MM.1S (cell line): ENCODE measurements at regions not wholly inside any gene's neighbourhood (a gene's known extent, or its start where the extent isn't known, plus 50 kb on each side); places are given as distances from the start of the nearest gene placed in this dataset.

Experiments
- CTCF ChIP-seq: fragments of 300-600 bp; sonication (generic); IDR thresholded peaks from 2 replicates; pipeline ENCODE4 v1.5.1; 2016; ENCODE audit warnings: antibody characterized with exemption, low read length, mixed read lengths
- EZH2 ChIP-seq: fragments of 300-600 bp; sonication (generic); optimal IDR thresholded peaks from 2 replicates; pipeline ENCODE3; 2017; ENCODE audit warnings: low read depth, mild to moderate bottlenecking, antibody characterized with exemption, low read length, mixed read lengths

GRCh38 chr12:41850046-41850445, 294.6 kb downstream of the GXYLT1 start:
- no peak for TF ChIP-seq CTCF
- TF ChIP-seq EZH2 = no peak
